SK-N-SH treated with all-trans-retinoic acid at 6 μM for 48 hours (cell line): ENCODE measurements at regions not wholly inside any gene's neighbourhood (a gene's known extent, or its start where the extent isn't known, plus 50 kb on each side); places are given as distances from the start of the nearest gene placed in this dataset.

ENCODE experiments used
- ATAC-seq: fragments of 200-7000 bp; cut with Tn5 transposase; 3 replicates; pipeline ENCODE4 v1.9.1; 2020; ENCODE audit warnings: mild to moderate bottlenecking, moderate library complexity
- BACH2 ChIP-seq: fragments of 250-450 bp; sonication (Bioruptor Pico); IDR thresholded peaks from 2 replicates; pipeline ENCODE4 v1.9.0; 2021; ENCODE audit warnings: mild to moderate bottlenecking, borderline replicate concordance
- CSDC2 ChIP-seq: fragments of 250-450 bp; sonication (Bioruptor Pico); IDR thresholded peaks from 2 replicates; pipeline ENCODE4 v1.5.0; 2020; ENCODE audit warnings: mild to moderate bottlenecking, moderate library complexity
- ESRRG ChIP-seq: fragments of 250-450 bp; sonication (Bioruptor Pico); IDR thresholded peaks from 2 replicates; pipeline ENCODE4 v1.6.1; 2021; ENCODE audit warnings: mild to moderate bottlenecking
- GLIS3 ChIP-seq: fragments of 250-450 bp; sonication (Bioruptor Pico); IDR thresholded peaks from 2 replicates; pipeline ENCODE4 v1.5.0; 2020; ENCODE audit warnings: mild to moderate bottlenecking, moderate library complexity
- ISL1 ChIP-seq: fragments of 250-450 bp; sonication (Bioruptor Pico); IDR thresholded peaks from 2 replicates; pipeline ENCODE4 v2.1.2; 2022; ENCODE audit warnings: mild to moderate bottlenecking, moderate library complexity
- OSR1 ChIP-seq: fragments of 250-450 bp; sonication (Bioruptor Pico); IDR thresholded peaks from 2 replicates; pipeline ENCODE4 v1.8.0; 2022; ENCODE audit warnings: moderate library complexity, mild to moderate bottlenecking, inconsistent platforms
- SNAI2 ChIP-seq: fragments of 250-450 bp; sonication (Bioruptor Pico); IDR thresholded peaks from 2 replicates; pipeline ENCODE4 v1.5.0; 2020; ENCODE audit warnings: mild to moderate bottlenecking, moderate library complexity
- TCF4 ChIP-seq: fragments of 250-450 bp; sonication (Bioruptor Pico); IDR thresholded peaks from 2 replicates; pipeline ENCODE4 v1.8.0; 2021; ENCODE audit warnings: mild to moderate bottlenecking, moderate library complexity, borderline replicate concordance
- ZC3H10 ChIP-seq: fragments of 250-450 bp; sonication (Bioruptor Pico); IDR thresholded peaks from 2 replicates; pipeline ENCODE4 v1.5.1; 2021; ENCODE audit warnings: mild to moderate bottlenecking, moderate library complexity
- ZNF565 ChIP-seq: fragments of 450-650 bp; formaldehyde crosslinking; conservative IDR thresholded peaks from 2 replicates; pipeline ENCODE4 v1.5.0; 2020; ENCODE audit warnings: low read depth, mild to moderate bottlenecking, moderate library complexity
- ZNF70 ChIP-seq: fragments of 450-650 bp; formaldehyde crosslinking; IDR thresholded peaks from 2 replicates; pipeline ENCODE4 v1.5.0; 2020; ENCODE audit warnings: mild to moderate bottlenecking, moderate library complexity
- ZNF8 ChIP-seq: fragments of 450-650 bp; formaldehyde crosslinking; IDR thresholded peaks from 2 replicates; pipeline ENCODE4 v1.5.0; 2020; ENCODE audit warnings: mild to moderate bottlenecking, moderate library complexity
- TF ChIP-seq, protein P1 (sequence below): fragments of 250-450 bp; sonication (Bioruptor Pico); IDR thresholded peaks from 2 replicates; pipeline ENCODE4 v1.5.1; 2020; ENCODE audit warnings: low read depth, mild to moderate bottlenecking, moderate library complexity
- TF ChIP-seq, protein P2 (sequence below): fragments of 250-450 bp; sonication (Bioruptor Pico); IDR thresholded peaks from 2 replicates; pipeline ENCODE4 v1.8.0; 2020; ENCODE audit warnings: mild to moderate bottlenecking, moderate library complexity, borderline replicate concordance
- TF ChIP-seq, protein P3 (sequence below): fragments of 250-450 bp; sonication (Bioruptor Pico); IDR thresholded peaks from 2 replicates; pipeline ENCODE4 v1.5.1; 2021; ENCODE audit warnings: mild to moderate bottlenecking, moderate library complexity
- TF ChIP-seq, protein P4 (sequence below): fragments of 250-450 bp; sonication (Bioruptor Pico); IDR thresholded peaks from 2 replicates; pipeline ENCODE4 v1.8.0; 2021; ENCODE audit warnings: low read depth, mild to moderate bottlenecking, moderate library complexity, borderline replicate concordance
- TF ChIP-seq, protein P5 (sequence below): fragments of 250-450 bp; sonication (Bioruptor Pico); IDR thresholded peaks from 2 replicates; pipeline ENCODE4 v1.5.0; 2020; ENCODE audit warnings: mild to moderate bottlenecking, moderate library complexity

DNA sequence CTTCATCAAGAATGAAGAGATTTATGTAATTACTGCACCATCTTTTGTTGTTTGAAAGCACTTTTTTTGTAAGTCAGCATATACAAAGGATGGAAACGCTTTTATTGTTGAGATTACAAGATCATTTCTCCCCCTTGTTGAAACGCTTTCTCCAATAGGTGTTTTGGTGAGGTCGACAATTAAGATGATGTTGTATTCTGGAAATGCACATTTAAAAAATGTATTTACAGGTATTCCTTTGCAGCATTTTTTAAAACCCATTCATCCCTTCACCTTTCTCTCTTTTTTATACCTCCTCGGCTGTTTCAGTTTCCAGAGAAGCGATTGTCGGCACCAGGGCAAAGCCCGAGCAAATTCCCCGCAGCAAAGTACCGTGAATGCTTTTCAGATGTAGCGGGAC, 499.9 kb downstream of the VRK1 start:
- ATAC-seq, result no peak
- no peak for TF ChIP-seq ESRRG (CRISPR knock-in tag)
- TF ChIP-seq OSR1 (CRISPR knock-in tag), result no peak

DNA sequence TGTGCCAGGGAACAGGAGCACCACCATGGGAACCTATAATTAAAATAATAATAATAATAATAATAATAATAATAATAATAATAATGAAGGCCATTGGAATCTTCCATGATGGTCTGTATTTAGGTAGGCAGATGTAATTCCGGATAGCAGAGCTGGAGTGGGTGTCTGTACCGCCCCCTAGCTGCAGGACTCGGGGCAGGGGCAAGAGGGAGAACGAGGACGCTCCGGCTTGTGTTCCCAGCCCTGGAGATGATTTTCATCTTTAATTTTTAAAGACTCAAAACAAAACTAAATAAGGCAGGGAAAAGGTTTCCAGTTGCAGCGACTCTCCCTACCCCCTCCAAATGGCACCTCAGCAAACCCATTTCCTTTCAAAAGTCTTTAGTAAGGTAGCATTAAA, 501.1 kb downstream of the VRK1 start:
- TF ChIP-seq GLIS3 (CRISPR knock-in tag) (no peak), TCF4 (CRISPR knock-in tag) (no peak), ZNF565 (CRISPR knock-in tag) (no peak), CSDC2 (CRISPR knock-in tag) (no peak), OSR1 (CRISPR knock-in tag) (no peak), ISL1 (CRISPR knock-in tag) (no peak), SNAI2 (CRISPR knock-in tag) (no peak), BACH2 (CRISPR knock-in tag) (no peak)
- TF ChIP-seq, protein P1, sequence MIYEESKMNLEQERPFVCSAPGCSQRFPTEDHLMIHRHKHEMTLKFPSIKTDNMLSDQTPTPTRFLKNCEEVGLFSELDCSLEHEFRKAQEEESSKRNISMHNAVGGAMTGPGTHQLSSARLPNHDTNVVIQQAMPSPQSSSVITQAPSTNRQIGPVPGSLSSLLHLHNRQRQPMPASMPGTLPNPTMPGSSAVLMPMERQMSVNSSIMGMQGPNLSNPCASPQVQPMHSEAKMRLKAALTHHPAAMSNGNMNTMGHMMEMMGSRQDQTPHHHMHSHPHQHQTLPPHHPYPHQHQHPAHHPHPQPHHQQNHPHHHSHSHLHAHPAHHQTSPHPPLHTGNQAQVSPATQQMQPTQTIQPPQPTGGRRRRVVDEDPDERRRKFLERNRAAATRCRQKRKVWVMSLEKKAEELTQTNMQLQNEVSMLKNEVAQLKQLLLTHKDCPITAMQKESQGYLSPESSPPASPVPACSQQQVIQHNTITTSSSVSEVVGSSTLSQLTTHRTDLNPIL, result no peak
- TF ChIP-seq, protein P2, sequence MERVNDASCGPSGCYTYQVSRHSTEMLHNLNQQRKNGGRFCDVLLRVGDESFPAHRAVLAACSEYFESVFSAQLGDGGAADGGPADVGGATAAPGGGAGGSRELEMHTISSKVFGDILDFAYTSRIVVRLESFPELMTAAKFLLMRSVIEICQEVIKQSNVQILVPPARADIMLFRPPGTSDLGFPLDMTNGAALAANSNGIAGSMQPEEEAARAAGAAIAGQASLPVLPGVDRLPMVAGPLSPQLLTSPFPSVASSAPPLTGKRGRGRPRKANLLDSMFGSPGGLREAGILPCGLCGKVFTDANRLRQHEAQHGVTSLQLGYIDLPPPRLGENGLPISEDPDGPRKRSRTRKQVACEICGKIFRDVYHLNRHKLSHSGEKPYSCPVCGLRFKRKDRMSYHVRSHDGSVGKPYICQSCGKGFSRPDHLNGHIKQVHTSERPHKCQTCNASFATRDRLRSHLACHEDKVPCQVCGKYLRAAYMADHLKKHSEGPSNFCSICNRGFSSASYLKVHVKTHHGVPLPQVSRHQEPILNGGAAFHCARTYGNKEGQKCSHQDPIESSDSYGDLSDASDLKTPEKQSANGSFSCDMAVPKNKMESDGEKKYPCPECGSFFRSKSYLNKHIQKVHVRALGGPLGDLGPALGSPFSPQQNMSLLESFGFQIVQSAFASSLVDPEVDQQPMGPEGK (CRISPR knock-in tag), result no peak
- TF ChIP-seq, protein P3, sequence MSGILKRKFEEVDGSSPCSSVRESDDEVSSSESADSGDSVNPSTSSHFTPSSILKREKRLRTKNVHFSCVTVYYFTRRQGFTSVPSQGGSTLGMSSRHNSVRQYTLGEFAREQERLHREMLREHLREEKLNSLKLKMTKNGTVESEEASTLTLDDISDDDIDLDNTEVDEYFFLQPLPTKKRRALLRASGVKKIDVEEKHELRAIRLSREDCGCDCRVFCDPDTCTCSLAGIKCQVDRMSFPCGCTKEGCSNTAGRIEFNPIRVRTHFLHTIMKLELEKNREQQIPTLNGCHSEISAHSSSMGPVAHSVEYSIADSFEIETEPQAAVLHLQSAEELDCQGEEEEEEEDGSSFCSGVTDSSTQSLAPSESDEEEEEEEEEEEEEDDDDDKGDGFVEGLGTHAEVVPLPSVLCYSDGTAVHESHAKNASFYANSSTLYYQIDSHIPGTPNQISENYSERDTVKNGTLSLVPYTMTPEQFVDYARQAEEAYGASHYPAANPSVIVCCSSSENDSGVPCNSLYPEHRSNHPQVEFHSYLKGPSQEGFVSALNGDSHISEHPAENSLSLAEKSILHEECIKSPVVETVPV, result no peak
- TF ChIP-seq, protein P4, sequence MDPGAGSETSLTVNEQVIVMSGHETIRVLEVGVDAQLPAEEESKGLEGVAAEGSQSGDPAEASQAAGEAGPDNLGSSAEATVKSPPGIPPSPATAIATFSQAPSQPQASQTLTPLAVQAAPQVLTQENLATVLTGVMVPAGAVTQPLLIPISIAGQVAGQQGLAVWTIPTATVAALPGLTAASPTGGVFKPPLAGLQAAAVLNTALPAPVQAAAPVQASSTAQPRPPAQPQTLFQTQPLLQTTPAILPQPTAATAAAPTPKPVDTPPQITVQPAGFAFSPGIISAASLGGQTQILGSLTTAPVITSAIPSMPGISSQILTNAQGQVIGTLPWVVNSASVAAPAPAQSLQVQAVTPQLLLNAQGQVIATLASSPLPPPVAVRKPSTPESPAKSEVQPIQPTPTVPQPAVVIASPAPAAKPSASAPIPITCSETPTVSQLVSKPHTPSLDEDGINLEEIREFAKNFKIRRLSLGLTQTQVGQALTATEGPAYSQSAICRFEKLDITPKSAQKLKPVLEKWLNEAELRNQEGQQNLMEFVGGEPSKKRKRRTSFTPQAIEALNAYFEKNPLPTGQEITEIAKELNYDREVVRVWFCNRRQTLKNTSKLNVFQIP (CRISPR knock-in tag), result no peak
- ATAC-seq, result no peak

DNA sequence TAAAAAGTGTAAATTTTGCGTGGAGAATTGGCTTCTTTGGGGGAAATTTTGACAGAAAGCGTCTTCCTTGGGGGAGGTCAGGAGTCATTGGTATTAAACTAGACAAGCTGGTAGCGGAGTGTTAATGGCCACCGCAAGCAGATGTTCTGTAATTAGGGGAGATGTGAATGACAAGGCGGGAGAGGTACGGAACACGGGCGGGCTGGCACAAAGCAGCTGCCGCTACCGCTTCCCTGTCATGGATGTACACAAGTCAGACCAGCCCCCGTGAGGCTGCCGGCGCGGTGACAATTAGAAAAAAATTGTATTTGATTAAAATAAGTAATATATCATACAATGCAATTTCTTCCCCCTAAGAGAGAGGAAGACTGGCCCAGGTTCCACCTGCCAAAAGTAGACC, 501.6 kb downstream of the VRK1 start:
- no peak for ATAC-seq
- TF ChIP-seq ESRRG (CRISPR knock-in tag) (no peak), GLIS3 (CRISPR knock-in tag) (no peak), SNAI2 (CRISPR knock-in tag) (no peak), ZNF70 (CRISPR knock-in tag) (no peak), ISL1 (CRISPR knock-in tag) (no peak), TCF4 (CRISPR knock-in tag) (no peak), ZC3H10 (CRISPR knock-in tag) (no peak), ZNF8 (CRISPR knock-in tag) (no peak)
- TF ChIP-seq, protein P3, result no peak
- TF ChIP-seq, protein P5, sequence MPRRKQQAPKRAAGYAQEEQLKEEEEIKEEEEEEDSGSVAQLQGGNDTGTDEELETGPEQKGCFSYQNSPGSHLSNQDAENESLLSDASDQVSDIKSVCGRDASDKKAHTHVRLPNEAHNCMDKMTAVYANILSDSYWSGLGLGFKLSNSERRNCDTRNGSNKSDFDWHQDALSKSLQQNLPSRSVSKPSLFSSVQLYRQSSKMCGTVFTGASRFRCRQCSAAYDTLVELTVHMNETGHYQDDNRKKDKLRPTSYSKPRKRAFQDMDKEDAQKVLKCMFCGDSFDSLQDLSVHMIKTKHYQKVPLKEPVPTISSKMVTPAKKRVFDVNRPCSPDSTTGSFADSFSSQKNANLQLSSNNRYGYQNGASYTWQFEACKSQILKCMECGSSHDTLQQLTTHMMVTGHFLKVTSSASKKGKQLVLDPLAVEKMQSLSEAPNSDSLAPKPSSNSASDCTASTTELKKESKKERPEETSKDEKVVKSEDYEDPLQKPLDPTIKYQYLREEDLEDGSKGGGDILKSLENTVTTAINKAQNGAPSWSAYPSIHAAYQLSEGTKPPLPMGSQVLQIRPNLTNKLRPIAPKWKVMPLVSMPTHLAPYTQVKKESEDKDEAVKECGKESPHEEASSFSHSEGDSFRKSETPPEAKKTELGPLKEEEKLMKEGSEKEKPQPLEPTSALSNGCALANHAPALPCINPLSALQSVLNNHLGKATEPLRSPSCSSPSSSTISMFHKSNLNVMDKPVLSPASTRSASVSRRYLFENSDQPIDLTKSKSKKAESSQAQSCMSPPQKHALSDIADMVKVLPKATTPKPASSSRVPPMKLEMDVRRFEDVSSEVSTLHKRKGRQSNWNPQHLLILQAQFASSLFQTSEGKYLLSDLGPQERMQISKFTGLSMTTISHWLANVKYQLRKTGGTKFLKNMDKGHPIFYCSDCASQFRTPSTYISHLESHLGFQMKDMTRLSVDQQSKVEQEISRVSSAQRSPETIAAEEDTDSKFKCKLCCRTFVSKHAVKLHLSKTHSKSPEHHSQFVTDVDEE (CRISPR knock-in tag), result no peak
- TF ChIP-seq, protein P2 (CRISPR knock-in tag), result no peak
- TF ChIP-seq, all 23 proteins: peak for 0
